ENCODE measurements at regions not wholly inside any gene's neighbourhood (a gene's known extent, or its start where the extent isn't known, plus 50 kb on each side); places are given as distances from the start of the nearest gene placed in this dataset.

GRCh38 chr11:37666960-37667359 is 1068.9 kb upstream of the RAG2 start:
- no peak overlapping the region for H3K9ac ChIP-seq (ENCODE audit: insufficient read depth, low read length, poor library complexity, severe bottlenecking)
- Mint-ChIP-seq H3K4me3 (no peak overlapping the region), H3K4me1 (no peaks in the 10 kb centered on the region), H3K27me3 (ENCODE audit: low read depth in 3 of 3) (no peaks in the 10 kb centered on the region), H3K36me3 (no peaks in the 10 kb centered on the region), H3K9me3 (peaks cover 2 to 8% (median 4%) of the 10 kb centered on the region in 7 donors), H3K27ac (no peak overlapping the region)
- no peak overlapping the region for H3K27ac ChIP-seq (ENCODE audit: low read depth in 1 of 2, low read length in 2 of 2)
- no peak for DNase-seq
- no peak overlapping the region for H3K4me3 ChIP-seq (replicated peaks in 1 of 3; ENCODE audit: low read depth in 2 of 3, low read length in 3 of 3)
- no peaks in the 10 kb centered on the region for H4K20me1 ChIP-seq (ENCODE audit: insufficient read depth, low read length)
- H3K4me2 ChIP-seq (replicated peaks; ENCODE audit: extremely low read depth, low read length, poor library complexity, severe bottlenecking), result no peak overlapping the region
- H3K4me1 ChIP-seq (ENCODE audit: control insufficient read depth in 1 of 2, insufficient read depth in 2 of 2, low read length in 2 of 2), result no peaks in the 10 kb centered on the region
- WGBS (ENCODE audit: insufficient coverage), result 91% methylated on average over 1 of the region's 2 CpGs
- intact Hi-C loops (cut with micrococcal nuclease), result no loop called here
- H3K79me2 ChIP-seq (ENCODE audit: insufficient read depth, low read length), result no peaks in the 10 kb centered on the region
- H2AFZ ChIP-seq (ENCODE audit: insufficient read depth, low read depth, low read length, poor library complexity, severe bottlenecking), result no peak overlapping the region
- peaks cover 0 to 10% of the 10 kb centered on the region in 2 donors for H3K9me3 ChIP-seq (replicated peaks in 1 of 2; ENCODE audit: control insufficient read depth in 1 of 2, insufficient read depth in 1 of 2, low read length in 2 of 2)
- TF ChIP-seq CTCF (IDR thresholded peaks at IDR 0.05), result no peak
- H3K27me3 ChIP-seq (ENCODE audit: control insufficient read depth in 2 of 2, insufficient read depth in 2 of 2, low read length in 2 of 2), result no peaks in the 10 kb centered on the region
- H3K36me3 ChIP-seq (replicated peaks in 1 of 2; ENCODE audit: control insufficient read depth in 1 of 2, insufficient read depth in 2 of 2, low read length in 2 of 2), result no peaks in the 10 kb centered on the region

GRCh38 chr11:37657645-37658044 is 1059.6 kb upstream of the RAG2 start:
- Histone ChIP-seq H3K9me3 (replicated peaks in 1 of 2; ENCODE audit: control insufficient read depth in 1 of 2, insufficient read depth in 1 of 2, low read length in 2 of 2) (no peaks in the 10 kb centered on the region), H3K4me3 (replicated peaks in 1 of 3; ENCODE audit: low read depth in 2 of 3, low read length in 3 of 3) (no peak overlapping the region), H3K79me2 (ENCODE audit: insufficient read depth, low read length) (no peaks in the 10 kb centered on the region), H3K4me2 (replicated peaks; ENCODE audit: extremely low read depth, low read length, poor library complexity, severe bottlenecking) (no peak overlapping the region), H3K9ac (ENCODE audit: insufficient read depth, low read length, poor library complexity, severe bottlenecking) (no peak overlapping the region), H3K27me3 (ENCODE audit: control insufficient read depth in 2 of 2, insufficient read depth in 2 of 2, low read length in 2 of 2) (no peaks in the 10 kb centered on the region), H3K36me3 (replicated peaks in 1 of 2; ENCODE audit: control insufficient read depth in 1 of 2, insufficient read depth in 2 of 2, low read length in 2 of 2) (no peaks in the 10 kb centered on the region), H3K4me1 (ENCODE audit: control insufficient read depth in 1 of 2, insufficient read depth in 2 of 2, low read length in 2 of 2) (no peaks in the 10 kb centered on the region), H2AFZ (ENCODE audit: insufficient read depth, low read depth, low read length, poor library complexity, severe bottlenecking) (no peak overlapping the region), H4K20me1 (ENCODE audit: insufficient read depth, low read length) (no peaks in the 10 kb centered on the region), H3K27ac (ENCODE audit: low read depth in 1 of 2, low read length in 2 of 2) (no peak overlapping the region)
- Mint-ChIP-seq H3K9me3 (peaks cover 0 to 6% (median 0%) of the 10 kb centered on the region in 7 donors), H3K4me3 (no peak overlapping the region), H3K27ac (no peak overlapping the region), H3K27me3 (ENCODE audit: low read depth in 3 of 3) (peaks cover 0 to 1% (median 0%) of the 10 kb centered on the region in 3 donors), H3K4me1 (no peaks in the 10 kb centered on the region), H3K36me3 (no peaks in the 10 kb centered on the region)
- WGBS (ENCODE audit: insufficient coverage), result no CpG with 5 or more reads among the region's 1 CpG
- TF ChIP-seq CTCF (IDR thresholded peaks at IDR 0.05), result no peak
- DNase-seq, result no peak
- intact Hi-C loops (cut with micrococcal nuclease), result no loop called here
